COLO668 (cell line): ENCODE measurements at regions not wholly inside any gene's neighbourhood (a gene's known extent, or its start where the extent isn't known, plus 50 kb on each side); places are given as distances from the start of the nearest gene placed in this dataset.
"Not testable (repeated sequence)": the region's sequence is repeated elsewhere in the genome, so short reads cannot be mapped to it uniquely, and the experiment has no call there.

Experiments used
- DNase-seq: peaks from one replicate; lab custom pipeline; 2025; ENCODE audit not compliant: unreplicated experiment; lab: John Stamatoyannopoulos, UW

DNA sequence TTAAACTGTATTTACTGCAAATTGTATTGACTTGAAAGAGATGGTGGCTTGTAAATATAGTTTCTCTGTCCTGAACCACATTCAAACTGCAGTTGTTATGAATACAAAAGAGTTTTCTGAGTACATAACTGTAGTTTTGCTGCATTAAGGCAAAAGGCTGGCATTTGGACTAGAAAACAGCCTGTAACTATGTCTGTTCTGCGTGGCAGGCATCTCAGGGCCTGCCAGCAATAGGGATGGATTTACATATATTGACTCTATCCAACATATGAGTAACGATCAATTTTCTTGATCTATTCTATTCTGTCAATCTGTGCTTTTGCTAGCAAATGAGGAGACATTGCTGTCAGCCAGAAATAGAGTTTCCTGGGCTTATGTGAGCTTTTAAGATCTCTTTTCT, 174.6 kb downstream of the TMEM26 start:
- DNase-seq: no peak

DNA sequence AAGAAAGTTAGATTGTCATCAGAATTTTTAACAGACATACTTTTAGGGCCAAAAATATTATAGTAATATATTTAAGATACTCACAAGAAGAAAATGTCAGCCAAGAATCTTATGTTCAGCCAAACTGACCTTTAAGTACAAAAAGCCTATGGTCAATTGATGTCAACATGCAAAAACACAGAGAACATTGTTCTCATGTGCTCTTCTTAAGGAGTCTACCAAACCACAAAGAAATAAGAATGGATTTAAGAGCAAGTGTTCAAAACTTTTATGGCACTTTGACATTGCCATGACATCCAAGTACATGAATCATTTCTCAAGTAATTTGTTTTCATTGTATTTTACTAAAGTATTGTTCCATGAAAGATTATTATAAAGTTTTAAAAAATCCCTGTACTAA, 180.4 kb downstream of the TMEM26 start:
- DNase-seq: no peak

DNA sequence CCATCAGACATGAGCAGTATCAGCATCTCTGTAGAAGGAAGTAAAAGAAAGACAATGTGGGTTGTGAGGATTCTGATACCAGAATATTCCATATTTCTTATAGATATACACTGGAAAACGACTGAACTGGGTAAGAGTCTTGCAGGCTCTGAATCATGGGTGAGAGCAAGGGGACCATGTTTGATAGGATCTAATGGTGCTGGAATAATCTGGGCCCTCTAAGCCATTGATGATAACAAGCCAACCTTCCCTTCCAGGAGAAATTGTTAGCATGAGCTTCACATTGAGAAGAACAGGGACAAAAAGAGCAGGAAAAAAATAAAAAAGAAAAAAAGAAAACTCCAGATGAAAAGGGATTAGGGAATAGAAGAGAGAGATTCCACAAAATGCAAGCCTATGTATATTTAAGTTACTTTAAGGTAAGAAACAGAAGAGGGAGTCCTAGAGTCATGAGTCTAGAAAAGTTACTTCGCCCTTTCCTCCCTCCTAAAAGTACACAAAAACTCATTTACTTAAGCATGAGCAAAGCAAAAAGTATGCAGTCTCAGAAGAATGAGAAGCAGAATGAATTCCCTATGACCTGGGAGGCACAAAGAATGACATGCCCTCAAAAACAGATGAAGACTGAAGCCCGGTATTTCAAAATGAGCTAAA, 181.9 kb downstream of the TMEM26 start:
- no peak for DNase-seq

DNA sequence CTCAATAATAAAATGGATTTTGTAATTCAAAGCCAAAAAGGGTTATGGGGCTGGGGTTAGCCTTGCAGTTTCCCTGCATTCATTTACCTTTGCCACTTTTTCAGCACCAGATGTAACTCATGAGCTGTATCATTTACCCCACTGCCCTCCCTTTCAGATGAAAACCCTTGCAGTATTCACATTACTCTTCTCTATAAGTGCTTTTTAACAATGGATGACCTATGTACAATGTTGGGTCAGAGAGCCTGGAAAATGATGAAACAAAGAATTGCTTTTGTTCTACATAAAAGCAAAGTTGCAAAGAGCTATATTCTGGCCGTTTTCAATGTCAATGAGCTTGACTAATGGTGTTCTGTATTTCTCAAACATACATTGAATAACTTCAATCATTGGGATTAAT, 189.7 kb downstream of the TMEM26 start:
- DNase-seq: no peak

DNA sequence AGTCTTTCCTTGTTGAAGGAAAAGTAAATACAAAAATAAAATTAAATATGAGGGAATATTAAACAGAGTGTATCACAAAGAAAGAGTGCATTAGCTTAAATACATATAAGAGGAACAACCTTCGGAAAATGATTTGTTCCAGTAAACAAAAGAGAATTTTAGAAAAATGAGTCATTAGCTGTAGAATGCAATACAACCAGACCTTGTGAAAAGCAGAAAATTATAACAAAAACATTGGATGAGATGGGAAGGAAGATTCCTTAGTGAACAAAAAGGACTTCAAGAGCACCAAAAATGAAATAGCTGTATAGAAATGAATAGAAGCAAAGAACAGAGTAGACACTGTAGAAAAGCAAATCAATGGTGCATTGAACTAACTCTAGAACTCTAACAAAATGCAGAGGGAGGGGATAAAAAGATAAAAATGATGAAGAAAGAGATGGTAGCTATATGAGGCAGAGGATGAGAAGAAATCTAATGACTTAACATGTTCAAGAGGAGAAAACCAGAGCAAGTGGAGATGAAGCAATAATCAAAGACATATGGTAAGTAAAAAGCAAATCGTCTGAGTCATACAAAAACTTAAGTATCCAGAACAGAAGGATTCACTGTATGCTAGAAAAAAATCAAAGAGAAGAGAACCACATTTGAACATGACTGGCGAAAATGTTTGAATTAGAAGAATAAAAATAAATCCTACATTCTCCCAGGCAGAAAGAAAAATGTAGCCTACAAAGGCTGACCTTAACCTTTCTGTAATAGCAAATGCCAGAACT, 190.5 kb downstream of the TMEM26 start:
- no peak for DNase-seq

DNA sequence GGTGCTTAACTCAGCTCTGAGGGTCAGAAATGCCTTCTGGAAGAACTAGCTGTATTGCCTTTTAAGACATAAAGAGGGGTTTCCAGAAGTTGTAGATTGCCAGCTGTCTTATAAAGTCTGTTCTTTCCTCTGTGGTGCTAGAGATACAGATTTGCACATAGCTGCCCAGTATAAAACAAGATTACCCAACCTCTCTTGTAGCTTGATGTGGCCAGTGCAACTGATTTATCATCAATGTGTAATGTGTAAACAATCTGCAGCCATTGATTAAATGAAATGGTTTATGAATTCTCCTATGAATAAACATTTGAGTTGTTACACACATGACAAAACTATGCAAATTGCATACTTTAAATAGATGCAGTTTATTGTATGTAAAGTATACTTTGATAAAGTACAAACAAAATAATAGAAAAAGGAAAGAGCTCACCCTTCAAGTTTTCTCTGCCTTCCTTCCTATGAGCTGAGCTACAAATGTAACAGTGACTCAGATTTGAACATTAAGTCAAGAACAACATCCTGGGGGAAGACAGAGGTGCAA, 195.2 kb downstream of the TMEM26 start:
- no peak for DNase-seq

DNA sequence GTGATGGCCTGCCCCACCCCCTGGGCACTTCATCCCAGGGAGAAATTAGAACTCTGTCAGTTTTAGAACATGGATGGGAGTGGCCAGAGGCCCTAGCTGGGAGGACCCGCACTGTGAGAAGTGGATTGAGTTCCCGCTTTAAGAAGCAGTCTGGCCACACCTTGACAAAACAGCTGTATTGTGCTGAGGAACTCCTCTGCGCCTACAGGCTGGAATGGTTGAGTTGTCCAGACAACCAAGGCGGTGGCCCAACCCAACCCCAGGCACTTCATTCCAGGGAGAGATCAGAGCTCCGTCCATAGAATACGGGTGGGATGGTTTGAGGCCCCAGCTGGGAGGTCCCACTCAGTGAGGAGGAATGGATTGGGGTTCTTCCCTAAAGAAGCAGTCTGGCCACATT, 196.0 kb downstream of the TMEM26 start:
- DNase-seq: no peak

DNA sequence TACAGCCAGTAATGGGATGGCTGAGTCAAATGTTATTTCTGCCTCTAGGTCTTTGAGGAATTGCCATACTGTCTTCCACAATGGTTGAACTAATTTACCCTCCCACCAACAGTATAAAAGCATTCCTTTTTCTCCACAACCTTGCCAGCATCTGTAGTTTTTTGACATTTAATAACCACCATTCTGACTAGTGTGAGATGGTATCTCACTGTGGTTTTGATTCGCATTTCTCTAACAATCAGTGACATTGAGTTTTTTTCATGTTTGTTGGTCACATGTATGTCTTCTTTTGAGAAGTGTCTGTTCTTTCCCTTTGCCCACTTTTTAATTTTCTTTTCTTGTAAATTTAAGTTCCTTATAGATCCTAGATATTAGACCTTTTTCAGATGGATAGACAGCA, 200.9 kb downstream of the TMEM26 start:
- not testable (repeated sequence) for DNase-seq

DNA sequence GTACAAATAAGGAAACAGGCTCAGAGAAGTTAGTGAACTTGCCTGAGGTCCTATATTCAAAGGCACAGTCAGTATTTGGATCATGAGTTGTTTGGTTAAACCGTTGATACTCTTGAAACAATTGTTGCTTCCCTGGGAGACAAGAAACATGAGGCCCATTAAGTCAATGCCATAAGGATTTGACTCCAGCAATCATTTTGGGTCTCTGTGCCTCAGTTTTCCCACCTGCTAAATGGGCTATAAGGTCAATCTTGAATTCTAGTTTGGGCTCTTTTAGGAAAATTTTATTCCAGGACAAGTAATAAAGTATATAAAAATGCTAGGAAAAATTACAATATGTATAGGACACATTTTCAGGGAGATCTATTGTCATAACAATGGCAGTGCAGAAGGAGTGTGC, 202.1 kb downstream of the TMEM26 start:
- no peak for DNase-seq

DNA sequence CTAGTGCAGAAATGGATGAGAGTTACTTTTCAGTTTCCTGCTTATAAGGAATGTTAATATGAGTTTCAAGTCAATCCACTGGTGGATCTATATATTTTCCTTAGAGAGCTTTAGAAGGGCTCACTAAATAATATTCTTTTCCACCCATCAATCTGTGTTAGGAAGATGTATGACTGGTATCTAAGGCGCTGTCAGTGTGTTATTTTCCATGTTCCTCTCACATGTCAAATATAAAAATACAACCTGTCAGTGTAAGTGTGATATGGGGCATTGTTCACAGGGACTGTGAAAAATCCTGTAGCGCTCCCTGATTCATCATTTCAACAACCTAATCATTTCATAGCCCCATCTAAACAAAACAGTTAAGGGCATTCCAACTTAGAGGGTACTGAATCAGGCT, 203.1 kb downstream of the TMEM26 start:
- DNase-seq: no peak

DNA sequence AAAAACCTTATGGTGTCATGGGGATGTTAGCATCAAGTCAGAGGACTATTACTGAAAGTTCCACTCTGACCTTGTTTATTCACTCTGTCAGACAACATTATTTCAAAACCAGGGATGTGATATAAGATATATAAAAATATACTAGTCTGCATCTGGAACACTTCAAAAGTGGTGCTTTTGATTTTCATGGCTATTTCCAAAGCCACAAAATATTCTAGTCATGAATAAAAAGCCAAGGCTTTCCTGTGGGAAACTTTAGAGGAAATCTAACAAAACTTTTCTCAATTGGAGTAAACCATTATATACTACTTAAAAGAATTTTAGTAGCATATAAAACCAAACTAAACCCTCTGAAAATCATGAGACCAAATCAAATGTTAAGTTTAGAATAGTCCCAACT, 205.2 kb downstream of the TMEM26 start:
- no peak for DNase-seq

DNA sequence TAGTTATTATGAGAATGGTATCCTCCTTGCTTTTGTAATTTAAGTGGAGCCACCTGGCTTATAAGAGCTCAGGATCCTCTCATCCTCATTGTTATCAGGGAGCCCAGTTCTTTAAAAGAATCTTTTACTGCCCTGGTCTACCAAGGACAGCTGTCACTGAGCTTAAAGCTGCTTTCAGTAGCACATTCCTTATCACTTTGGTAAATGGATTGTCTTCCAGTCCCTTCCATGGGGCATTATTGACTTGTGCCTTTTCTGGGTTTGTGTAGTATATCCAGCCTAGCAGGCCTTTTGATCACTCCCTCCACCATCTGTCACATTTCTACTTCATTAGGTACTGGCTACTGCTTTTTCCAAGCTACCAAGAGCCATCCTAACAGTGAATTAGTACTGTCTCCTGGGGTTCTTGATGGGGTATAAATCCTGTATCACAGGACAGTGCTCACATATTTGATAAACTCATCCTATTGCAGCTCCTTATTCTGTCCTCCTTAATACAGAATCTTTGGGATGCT, 208.9 kb downstream of the TMEM26 start:
- no peak for DNase-seq

DNA sequence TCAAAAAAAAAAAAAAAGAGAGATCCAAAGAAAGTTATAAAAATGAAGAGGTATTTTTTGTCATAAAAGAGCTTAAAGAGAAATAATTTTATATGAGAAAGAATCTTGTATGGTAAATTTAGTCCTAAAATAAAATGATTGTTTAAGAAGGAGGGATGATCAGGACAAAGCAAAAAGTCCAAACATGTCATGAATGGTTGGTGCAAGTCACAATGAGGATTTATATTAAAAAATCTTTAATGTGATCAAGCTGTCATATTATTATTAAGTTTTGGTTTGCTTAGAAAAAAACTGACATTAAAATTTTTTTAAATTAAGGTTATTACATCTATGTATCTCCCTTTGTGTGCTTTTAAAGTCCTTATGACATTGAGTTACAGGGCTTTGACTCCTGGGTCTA, 220.4 kb downstream of the TMEM26 start:
- DNase-seq: no peak

DNA sequence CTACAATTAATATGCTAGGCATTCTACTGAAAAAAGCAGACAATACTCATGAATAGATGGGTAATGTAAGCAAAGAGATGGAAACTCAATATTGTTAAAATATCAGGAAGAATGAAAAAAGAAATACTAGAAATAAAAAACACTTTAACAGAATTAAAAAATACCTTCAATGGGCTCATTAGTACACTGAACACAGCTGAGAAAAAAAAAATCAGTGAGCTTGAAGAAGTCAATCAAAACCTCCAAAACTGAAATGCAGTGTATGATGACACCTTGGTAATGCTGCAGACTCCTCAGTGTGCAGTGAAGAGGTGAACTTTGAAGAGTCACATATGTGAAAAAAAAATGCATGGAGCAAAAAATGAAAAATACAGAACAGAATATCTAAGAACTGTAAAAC, 227.2 kb downstream of the TMEM26 start:
- DNase-seq: no peak

DNA sequence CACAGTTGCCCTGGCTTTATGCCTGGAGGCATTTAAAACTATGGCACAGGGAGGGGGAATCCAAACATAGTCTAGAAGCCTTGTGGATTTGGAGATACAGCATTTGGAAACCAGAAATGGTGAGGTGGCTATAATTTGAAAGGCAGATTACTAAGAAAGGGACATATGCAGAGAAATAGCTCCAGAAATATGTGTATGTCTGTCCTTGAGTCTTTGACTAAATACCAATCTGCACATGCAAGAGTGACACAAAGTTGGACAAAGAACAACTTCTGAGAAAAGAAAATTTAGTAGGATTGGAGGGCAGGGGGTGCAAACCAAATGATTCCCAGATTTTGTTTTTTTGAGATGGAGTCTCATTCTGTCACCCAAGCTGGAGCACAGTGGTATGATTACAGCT, 229.6 kb downstream of the TMEM26 start:
- DNase-seq: no peak

DNA sequence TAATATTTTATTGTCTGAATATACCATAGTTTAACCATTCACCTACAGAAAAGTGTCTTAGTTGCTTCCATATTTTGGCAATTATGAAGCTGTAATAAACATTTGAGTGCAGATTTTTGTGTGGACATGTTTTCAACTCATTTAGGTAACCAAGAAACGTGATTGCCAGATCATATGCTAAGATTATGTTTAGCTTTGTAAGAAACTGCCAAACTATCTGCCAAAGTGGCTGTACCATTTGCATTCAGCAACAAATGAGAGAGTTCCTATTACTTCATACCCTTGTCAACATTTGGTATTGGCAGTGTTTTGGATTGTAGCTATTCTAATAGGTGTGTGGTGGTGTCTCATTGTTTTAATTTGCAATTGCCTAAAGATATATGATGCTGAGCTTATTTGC, 233.5 kb downstream of the TMEM26 start:
- no peak for DNase-seq

DNA sequence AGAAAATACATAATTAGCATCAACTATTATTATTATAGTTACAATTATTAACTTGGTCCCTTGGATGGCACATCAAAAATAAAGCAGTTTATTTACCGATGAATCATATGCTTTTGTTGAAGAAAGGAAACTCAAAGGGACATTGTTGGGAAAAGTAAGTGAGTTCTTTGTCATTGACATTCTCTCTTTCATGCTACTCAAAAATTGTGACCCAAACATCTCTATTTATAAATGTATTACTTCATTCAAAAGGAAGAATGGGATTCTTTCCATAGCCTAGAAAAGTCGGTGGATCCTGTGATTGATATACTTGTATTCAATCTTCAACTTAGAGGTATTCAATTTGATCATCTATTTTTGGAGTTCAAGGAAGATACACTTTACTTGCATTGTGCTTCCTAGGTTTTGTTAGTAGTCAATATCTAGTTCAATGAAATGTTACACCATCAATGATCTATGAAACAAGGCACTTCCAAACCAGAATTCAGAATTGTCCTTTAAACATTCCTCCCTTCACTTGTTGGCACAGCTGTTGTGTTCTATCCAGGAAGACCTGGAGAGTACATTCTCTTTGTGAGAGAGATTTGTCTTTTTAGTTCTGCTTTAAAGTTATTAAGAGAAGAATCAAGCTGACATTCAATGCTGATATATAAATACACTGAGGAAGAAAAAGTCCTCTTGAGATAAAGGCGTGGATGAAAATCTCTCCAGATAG, 235.2 kb downstream of the TMEM26 start:
- DNase-seq: no peak

DNA sequence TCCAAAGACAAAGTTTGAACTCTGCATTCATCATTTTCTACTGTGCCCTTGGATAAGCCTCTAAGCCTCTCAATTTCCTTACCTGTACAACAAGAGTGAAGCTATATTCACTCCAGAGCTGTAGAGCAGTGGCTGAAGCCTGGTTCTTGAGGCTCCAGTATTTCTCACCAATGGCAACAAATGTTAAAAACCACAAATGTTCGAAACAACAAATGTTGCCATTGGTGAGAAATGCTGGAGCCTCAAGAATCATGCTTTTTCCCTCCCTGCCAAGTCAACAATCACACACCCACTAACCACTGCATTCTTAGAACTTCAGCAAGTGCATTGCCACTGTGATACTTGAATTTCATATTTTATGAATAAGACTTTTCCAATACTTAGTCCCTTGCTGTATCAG, 237.9 kb downstream of the TMEM26 start:
- no peak for DNase-seq

DNA sequence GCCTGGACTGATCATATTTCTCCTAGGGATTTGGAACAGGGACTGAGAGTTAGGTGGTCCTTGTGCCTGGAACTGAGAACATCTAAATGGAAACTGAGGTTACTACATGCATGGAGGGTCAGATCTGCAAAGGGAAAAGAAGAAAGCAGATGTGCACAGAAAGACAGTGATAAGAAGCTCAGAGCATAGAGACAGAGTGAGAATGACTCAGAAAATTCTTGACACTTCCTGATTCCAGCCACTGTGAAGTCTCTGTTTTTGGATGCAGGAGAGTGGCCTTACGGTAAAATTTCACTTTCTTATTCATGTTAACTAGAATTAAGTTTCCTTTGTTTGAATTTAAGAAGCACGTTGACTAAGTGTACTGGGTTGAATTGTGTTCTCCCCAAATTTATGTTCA, 241.7 kb downstream of the TMEM26 start:
- no peak for DNase-seq

DNA sequence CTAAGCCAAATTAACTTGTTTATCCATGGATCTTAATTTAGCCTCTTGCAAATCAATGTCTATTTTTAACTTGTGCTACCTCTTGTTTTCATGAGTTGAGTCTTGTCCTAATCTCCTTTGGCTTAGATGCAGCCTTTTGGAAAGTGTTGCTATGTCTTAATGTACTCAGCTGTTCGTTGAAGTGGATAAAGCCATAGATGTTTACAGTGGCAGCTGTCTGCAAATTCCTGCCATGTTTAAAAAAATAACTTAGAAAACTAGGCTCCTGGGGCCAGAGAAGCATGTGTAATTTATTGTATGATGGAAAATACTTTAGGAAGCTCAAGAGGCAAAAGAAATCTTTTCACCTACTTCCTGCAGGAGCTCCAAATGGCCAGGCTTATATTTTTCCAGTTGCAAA, 253.1 kb upstream of the RHOBTB1 start:
- no peak for DNase-seq

DNA sequence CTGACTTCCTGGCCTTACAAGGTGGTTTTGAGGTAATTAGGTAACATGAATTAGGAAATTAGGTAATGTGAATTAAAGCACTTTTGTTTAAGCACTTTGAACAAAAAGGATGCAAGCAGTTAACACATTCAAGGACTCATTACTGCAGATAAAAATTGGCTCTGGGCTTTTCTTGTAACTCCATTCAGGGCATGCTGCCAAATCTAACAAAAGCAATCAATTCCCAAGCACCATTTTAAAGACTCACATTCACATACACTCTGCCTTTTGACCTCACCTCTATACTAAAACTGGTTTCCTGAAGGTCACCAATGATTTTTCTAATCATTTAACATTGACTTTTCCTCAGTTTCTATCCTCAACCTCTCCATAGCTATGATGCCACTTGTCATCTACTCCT, 251.2 kb upstream of the RHOBTB1 start:
- no peak for DNase-seq

DNA sequence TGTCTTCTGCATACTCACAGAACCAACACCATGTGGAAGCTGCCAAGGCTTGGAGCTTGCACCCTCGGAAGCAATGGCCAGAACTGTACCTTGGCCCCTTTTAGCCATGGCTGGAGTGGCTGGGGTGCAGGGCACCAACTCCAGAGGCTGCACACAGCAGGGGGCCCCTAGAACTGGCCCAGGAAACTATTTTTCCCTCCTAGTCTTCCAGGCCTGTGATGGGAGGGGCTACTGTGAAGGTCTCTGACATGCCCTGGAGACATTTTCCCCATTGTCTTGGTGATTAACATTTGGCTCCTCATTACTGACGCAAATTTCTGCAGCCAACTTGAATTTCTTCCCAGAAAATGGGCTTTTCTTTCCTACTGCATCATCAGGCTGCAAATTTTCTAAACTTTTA, 248.6 kb upstream of the RHOBTB1 start:
- DNase-seq: not testable (repeated sequence)
